Upper lobe of left lung (tissue), 4 donors: ENCODE measurements at regions not wholly inside any gene's neighbourhood (a gene's known extent, or its start where the extent isn't known, plus 50 kb on each side); places are given as distances from the start of the nearest gene placed in this dataset.

Source experiments
- POLR2A ChIP-seq, 4 donors: fragments of 450-650 bp; IDR thresholded peaks; one replicate each; pipeline ENCODE4 v1.5.1; 2016 to 2017; ENCODE audit warnings: antibody characterized with exemption in 4 of 4, mild to moderate bottlenecking in 2 of 4
- POLR2AphosphoS5 ChIP-seq, 2 donors: sonication (generic); formaldehyde crosslinking; IDR thresholded peaks; one replicate each; pipeline ENCODE4 v1.5.1; 2017; ENCODE audit warnings: antibody characterized with exemption in 2 of 2
- TF ChIP-seq, protein P1 (sequence below), 6 experiments: fragments of 450-650 bp in 4 of 6; fragments of 200-600 bp in 2 of 6; sonication (generic) in 2 of 6; IDR thresholded peaks; one replicate each; pipeline ENCODE4 v1.5.1; 2016 to 2019; ENCODE audit warnings: antibody characterized with exemption in 6 of 6

DNA sequence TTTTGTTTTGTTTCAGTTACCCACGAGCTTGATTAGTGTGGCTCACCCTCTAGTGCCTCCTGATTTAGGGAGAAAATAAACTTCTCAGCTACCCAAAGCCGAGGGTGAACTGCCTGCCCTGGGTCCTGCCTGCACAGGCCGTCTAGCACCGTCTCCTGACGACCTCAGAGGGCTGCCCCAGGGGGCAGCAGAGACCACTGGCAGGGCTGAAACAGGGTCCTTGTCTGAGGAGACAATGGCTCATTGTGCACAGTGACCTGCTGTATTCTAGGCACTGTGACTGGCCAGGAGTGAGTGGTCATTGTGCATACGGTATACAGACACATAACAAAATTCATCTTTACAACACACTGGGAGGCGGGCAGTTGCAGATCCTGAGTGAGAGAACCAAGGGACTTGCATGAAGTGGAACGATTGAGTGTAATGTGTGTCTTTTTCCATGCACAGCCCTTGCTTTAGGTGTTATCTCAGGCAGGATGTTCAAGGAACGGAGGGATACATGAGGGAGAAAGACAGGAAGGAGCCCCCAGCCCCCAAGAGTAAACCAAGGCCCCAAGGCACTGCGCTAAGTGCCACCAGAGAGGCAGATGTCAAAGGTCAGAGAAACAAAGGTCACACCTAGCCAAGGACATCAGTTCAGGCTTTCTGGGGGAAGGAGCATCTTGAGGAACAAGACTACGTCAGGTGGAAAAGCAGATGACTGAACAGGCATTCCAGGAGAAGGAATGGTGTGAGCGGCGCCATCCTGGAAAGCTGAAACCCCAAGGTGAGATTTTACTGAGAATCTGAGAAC lies 421.3 kb downstream of the LPIN1 start:
- TF ChIP-seq, protein P1, sequence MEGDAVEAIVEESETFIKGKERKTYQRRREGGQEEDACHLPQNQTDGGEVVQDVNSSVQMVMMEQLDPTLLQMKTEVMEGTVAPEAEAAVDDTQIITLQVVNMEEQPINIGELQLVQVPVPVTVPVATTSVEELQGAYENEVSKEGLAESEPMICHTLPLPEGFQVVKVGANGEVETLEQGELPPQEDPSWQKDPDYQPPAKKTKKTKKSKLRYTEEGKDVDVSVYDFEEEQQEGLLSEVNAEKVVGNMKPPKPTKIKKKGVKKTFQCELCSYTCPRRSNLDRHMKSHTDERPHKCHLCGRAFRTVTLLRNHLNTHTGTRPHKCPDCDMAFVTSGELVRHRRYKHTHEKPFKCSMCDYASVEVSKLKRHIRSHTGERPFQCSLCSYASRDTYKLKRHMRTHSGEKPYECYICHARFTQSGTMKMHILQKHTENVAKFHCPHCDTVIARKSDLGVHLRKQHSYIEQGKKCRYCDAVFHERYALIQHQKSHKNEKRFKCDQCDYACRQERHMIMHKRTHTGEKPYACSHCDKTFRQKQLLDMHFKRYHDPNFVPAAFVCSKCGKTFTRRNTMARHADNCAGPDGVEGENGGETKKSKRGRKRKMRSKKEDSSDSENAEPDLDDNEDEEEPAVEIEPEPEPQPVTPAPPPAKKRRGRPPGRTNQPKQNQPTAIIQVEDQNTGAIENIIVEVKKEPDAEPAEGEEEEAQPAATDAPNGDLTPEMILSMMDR (IDR thresholded peaks at IDR 0.05) = peak in 3 of 6 experiments; percentile 23 to 41 (median 32)
- TF ChIP-seq POLR2AphosphoS5 (IDR thresholded peaks at IDR 0.05) (no peak), POLR2A (IDR thresholded peaks at IDR 0.05) (no peak)
